GM19328 (cell line): ENCODE measurements at regions not wholly inside any gene's neighbourhood (a gene's known extent, or its start where the extent isn't known, plus 50 kb on each side); places are given as distances from the start of the nearest gene placed in this dataset.

Experiments used
- ATAC-seq: cut with Tn5 transposase; IDR thresholded peaks from one replicate; pipeline ENCODE4 v1.9.1; 2021; ENCODE audit warnings: mild to moderate bottlenecking, moderate library complexity; ENCODE audit not compliant: unreplicated experiment

DNA sequence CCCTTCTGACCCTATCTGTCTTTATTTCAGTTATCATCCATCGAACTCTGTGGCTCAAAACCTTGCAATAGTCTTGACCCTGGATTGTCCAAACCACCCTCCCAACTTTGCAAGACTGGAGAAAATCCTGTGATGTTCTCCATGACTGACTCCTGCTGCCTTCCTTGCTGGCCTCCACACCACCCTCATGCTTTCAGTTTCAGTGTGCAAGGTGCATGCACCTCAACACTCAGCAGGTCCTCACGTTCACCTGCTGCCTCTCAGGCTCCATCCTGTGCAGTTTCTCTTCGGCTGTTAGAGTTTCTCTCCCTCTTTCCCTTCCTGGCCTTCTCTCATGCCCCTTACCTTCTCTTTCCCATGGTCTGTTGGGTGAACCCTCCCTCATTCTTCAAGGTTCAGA lies 59.4 kb upstream of the ASIC2 start:
- ATAC-seq, result no peak

DNA sequence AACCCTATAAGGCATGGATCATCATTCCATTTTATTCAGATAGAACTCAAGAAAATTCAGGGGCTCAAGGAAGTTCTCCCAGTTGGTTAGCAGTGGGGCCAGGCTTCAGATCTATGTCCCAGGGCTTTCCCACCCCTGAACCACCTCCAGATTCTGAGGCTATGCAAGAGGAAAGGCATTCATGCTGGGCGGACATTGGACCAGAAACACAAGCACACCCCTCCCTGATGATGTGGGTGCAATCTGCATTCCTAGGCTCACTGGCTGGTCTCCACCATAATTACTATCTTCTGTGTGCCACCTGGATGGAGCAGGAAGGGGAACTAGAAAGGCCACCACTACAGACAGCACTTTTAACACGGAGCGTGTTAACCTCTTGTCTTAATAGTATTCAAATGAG lies 63.2 kb upstream of the ASIC2 start:
- no peak for ATAC-seq

DNA sequence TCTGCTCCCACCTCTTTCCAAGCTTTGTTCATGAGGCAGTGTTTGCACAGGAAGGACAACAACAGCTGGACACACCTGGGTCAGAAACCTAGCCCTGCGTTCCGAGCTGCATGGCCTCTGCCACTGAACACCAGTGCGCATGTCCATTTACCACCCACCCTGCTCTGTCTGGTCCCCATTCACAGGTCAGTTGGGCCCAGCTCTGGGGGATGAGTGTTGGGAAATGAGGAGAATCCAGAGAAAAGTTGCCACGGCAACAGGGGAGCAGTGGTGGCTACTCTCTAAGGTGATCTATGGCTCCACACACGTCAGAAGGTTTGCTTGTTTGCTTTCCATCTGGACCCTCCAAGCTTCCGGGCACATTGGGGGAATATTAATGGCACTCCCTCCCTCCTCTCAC lies 70.4 kb upstream of the ASIC2 start:
- ATAC-seq, result no peak

DNA sequence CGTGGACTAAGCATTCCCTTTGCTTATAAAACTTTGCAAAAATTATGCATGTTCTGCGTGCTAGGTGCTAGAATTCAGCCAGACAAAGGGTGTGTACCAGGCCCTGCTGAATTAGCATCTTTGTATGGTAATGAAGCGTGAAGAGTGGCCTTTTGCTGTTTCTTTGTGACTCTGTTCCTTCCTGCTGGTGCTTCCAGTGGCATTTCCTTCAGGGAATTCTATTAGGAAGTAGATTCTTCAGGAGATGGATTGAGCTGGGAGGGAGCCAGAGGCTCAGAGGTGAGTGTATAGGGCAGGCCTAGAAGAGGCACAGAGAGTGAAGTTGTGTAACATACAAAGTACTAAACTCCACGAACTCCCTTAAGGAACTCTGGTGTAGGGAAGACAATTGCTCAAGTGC lies 73.9 kb upstream of the ASIC2 start:
- no peak for ATAC-seq

DNA sequence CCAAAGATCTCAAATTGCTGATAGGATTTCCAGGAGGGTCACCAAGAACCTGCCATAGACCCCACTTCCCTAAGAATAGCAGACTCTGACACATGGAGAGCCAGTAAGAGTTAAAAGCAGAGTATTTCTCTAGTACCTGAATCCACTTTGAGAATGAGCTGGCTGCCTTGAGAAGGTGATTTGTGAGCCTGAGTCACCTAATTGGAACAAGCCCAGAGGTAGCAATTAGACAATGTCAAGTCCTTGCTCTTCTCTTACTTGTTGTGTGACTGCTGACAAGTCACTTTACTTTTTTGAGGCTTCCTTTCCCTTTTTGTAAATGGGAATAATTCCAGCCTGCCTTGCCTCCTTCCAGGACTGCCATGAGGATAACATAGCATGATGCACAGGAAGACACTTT lies 76.1 kb upstream of the ASIC2 start:
- ATAC-seq, result no peak

DNA sequence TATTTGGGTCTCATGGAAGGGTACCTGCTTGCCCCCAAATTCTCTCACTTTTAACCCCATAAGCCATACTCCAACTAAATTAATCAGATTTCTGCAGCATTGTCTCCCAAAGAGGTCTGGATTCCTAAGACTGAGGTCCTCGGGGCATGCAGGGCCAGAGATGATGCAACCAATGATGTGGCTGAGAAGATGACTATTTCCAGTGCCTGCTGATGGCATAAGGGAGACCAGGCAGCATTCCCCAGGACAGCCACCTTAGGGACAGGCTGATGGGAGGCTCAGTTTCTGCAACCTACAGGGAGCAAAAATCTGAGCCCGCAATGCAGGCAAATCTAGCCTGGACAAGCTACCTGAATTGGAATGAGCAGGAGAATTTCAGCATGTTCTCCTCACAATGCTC lies 76.8 kb upstream of the ASIC2 start:
- ATAC-seq, result no peak

DNA sequence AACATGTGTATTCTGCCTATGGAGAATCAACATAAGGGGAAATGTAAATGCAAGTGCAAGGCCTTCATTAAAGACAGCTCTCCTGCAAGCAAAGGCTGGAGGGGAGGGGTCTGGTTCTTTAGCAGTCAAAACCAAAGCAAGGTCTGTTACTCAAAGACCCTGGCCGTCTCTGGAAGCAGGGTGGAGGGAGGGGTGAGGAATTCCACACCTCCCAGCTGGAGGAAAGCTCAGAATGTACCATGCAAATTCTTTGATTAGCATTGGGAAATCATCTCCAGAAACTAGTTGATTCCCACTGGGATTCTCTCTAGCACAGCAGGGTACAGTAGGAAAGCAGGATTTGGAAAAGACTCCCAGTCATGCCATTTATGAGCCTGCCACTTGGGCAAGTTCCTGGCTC lies 77.3 kb upstream of the ASIC2 start:
- ATAC-seq, result no peak

DNA sequence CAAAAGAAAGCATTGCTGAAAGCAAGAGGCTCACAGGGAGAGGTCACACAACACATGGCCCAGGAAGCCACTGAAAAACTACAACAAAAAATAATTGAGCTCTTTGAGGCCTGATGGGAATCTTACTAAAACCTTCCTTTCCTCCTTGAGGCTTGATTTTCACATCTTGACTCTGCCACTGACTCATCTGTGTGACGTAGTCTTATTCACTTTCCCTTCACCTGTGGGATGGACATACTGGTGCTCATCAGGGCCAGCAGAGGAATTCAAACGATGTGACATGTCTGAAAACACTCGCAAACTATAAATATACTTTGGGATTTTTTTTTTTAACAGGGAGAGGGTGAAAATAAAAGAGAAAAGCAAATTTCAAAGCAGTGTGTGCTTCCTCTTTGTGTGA lies 78.3 kb upstream of the ASIC2 start:
- ATAC-seq, result no peak

DNA sequence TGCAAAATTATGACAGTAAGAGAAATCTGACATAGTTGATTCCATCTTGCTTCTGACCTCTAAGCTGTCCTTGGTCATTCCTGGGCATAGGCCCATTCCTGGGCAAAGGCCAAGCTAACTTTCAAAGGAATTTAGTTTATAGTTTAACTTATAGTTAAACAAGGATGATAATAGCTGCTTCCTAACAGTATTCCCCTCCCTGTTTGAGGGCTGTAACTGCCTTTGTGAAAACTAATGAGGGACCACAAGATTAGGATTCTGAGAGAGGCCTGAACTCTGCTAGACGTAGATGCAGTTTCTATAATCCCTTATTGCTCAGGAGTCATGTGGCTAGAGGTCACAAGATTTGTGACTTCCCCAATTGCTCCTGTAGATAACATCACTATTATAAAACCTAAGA lies 80.2 kb upstream of the ASIC2 start:
- ATAC-seq, result no peak

DNA sequence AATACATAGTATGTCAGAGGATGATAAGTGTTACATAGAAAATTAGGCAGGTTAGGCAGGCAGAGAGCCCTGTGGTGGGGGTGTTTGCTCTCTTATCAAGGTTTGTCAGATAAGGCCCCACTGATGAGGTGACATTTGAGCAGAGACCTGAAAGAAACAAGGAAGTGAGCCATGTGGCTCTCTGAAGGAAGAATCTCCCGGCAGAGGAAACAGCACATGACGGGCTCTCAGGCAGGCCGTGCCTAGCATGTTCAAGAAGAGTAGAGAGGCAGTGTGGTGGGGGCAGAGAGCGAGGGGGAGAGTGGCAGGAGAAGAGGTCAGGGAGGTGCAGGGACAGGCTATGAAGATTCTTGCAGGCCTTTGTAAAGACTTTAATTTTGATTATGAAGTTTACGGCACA lies 82.0 kb upstream of the ASIC2 start:
- ATAC-seq, result no peak

DNA sequence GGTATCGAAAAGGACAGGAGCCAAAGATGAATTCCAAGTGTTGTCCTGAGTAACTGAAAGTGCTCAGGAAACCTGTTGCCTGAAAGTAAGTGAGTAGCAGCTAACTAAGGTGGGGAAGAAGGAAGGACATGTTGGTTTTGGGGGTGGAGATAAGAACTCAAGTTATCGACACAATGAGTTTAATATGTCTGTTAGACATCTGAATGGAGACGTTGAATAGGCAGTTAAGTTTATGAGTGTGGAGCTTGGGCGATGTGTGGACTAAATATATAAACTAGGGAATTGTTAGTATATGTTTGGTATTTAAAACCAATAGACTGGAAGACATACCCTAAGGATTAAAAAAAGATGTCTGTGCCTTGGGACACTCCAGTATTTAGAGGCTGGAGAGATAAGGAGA lies 82.7 kb upstream of the ASIC2 start:
- no peak for ATAC-seq

DNA sequence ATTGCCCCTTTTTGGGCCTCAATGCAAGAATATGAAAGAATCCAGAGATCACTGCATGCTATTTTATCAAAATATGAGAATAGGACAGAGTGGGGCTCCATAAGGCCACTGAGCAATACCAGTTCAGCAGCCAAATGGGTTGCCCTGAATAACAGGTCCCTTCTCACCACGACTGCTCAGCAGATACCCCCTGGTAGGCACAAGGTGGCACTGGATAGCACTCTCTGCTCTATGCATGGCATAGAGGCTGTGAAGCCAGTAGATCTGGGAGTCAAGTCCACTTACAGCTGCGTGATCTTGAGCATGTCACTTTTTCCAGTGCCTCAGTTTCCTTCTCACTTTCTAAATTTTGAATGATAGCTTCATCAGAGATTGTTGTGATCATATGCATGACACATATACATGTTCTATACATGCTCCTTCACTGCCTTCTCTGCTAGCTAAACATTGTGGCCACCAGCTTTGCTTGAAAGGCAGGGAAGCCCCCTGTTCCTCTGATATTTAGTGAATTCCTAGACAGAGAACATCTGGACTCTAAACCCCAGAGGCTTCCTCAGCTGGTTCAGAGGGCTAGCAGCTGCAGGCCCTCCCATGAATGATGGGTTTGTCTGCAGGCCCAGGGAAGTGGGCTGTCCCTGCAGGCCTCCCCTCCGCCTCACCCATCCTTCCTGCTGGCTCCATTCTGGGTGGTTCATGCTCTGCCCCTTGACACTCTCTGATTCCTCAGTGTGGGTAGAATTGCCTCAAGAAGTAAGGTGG lies 84.9 kb upstream of the ASIC2 start:
- no peak for ATAC-seq

DNA sequence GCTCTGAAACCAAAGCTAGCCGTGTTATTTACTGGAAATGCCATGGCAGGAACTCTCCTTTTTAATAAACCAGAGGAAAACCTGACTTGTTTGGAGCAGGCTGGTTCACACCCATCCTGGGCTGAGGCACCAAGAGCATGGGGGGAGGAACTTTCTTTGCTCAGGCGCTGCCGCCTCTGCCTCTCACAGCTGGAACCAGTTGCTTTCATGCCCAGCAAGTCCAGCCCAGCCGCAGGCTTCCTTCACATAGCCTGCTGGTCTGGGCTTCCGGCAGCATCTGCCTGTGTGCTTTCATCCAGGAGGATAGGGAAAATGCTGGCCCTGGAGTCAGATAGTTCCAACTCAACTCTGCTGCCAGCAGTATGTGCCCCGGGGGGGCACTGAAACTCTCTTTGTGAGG lies 88.1 kb upstream of the ASIC2 start:
- ATAC-seq, result no peak

DNA sequence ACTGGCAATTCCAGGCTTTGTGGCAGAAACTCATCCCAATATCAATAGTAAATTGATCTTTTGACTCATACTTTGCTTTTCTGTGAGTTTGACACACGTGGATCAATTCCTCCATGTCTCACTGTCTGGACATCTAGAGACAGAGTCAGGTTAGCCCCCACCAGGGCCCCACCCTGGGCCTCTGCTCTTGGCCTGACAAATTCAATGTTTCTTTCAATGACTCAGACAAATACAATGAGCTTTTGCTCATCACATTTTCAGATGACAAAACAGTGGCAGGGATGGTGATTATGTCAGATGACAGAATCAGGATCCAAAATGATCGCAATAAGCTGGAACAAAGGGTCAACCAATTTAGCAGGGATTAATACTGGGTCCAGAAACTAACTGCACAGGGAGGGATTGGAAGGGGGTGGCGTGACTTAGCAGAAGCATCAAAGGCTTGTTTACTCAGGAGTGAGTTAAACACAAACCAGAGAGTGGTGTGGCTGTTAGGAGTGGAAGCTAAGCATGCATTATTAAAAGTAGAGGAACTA lies 90.5 kb upstream of the ASIC2 start:
- no peak for ATAC-seq

DNA sequence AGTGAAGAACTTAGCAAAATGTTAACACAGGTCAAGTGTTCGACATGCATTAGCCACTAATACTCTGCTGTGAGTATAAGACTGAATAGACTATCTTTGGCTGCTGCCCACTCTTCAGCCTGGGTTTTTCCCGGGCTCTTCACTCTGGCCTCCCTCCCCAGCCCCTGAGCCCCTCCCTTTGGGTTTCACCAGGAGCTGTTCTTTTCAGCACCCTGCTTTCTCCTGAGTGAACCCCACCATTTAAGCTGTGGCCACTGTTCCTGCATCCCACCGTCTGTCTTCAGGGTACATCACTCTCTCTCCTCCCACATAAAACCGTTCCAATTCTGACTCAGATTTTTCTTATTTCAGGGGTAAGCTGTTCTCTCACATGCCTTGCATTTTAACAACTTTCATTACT lies 92.0 kb upstream of the ASIC2 start:
- no peak for ATAC-seq

DNA sequence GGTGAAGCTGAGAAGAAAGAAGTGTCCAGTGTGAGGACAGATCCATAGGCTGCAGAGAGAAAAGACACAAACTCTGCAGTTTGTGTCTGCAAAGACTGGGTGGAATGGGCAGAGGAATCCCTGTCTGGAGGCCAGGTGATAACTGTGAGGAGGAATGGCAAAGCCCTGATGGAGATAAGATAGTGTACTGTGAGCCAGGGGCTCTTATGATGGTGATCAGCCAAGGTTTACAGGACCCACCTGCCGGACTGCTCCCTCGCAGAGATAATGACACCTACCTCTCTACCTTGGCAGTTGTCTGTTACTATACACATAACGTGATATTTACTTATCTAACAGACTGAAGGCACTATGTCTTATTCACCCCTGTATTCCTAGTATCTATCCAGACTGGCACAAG lies 92.6 kb upstream of the ASIC2 start:
- ATAC-seq, result no peak

DNA sequence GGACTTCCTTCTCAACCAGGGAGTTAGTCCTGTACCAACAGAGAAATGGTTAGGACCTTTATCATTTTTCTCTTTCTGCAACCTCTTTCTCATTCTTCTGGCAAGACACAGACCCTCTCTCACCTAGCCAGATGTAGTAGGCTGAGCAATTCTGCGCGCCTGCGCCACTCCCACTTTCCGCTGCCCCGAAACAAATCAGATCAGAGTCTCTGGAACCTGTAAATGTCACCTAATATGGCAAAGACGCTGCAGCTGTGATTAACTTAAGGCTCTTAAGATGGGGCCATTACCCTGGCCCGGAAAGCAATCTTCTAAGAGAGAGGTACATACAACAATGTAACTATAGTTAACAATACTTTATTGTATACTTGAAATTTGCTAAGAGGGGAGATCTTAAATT lies 94.3 kb upstream of the ASIC2 start:
- ATAC-seq, result no peak

DNA sequence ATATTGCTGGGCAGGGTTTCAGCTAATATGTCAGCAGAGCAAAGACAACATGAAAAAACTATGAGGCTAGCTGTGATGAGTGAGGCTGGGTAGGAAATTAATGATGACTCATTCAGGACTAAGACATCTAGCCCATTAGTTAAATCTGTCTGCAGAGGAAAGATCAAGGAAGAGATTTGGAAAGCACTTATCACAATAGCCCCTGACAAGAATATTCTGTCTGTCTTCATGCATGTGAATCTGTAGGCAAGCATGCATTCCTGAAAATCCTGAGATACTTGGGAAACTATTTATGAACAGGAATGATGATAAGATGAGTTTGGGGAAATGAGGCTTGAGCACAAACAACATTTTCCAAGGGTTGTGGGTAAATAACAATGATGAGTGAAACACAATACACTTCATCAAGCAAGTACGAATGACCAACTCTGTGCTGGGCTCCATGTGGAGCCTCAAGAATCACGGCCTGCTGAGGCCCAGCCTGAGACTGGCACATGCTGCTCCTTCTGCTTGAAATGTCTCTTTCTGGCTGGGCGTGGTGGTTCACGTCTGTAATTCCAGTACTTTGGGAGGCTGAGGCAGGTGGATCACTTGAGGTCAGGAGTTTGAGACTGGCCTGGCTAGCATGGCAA lies 96.5 kb upstream of the ASIC2 start:
- ATAC-seq, result no peak

DNA sequence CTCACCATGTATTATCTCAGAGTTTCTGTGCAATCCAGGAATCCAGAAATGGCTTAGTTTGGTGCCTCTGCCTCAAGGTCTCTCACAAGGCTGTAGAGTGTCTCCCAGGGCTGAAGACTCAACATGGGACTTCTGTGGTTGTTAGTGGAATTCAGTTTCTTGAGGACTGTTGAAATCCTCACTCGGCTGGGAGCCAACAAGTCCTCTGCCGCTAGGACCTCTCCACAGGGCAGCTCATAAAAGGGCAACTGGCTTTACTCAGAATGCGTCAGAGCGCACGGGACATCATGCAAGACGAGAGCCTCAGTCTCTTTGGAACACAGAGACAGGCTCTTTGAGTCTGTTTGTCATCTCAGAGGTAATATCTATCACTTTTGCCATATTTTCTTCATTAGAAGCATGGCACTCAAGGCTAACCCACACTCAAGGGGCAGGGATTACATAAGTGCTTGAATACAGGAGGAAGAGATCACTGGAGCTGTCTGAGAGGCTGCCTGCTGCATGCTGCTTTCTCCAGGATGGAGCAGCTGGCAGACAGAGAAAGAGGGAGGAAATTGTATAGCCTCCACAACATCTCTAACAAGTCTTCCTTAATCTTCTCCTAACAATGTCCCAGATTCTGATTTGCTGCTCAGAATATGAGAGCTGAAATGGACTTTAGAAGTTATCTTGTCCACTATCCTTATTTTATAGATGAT lies 97.5 kb upstream of the ASIC2 start:
- ATAC-seq, result no peak

DNA sequence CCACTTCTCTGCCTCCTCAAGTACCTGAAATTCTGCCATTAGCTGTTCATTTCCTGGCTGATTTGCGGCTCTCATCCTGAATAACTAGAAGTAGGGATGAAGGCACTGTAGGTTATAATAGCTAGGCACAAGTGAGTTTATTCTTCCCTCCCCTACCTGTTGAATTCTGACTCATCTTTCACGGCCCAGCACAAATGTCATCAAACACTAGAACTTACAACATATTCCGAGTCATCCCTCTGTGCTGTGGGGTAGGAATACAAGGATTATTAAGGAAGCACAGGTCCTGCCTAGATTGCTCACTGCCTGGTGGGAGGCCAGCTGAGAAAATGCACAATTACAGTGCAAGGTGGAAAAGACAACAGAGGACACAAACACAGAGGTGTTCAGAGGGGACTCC lies 103.7 kb upstream of the ASIC2 start:
- ATAC-seq, result no peak

DNA sequence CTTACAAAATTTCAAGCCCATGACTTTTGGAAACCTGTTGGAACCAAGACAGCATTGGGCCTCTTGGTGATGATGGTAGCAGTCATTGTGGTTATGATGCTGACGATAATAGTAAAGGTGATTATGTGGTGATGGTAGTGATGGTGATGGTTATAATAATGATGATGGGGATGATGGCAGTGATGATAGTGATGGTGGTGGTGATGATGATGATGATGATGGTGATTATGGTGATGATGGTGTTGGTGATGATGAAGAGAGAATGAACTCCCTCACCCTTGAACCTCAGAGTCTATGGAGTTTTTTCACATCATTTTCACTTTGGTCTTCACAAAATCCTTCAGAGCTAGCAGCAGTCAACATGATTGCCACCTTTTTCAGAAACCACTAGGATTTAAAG lies 105.3 kb upstream of the ASIC2 start:
- no peak for ATAC-seq

DNA sequence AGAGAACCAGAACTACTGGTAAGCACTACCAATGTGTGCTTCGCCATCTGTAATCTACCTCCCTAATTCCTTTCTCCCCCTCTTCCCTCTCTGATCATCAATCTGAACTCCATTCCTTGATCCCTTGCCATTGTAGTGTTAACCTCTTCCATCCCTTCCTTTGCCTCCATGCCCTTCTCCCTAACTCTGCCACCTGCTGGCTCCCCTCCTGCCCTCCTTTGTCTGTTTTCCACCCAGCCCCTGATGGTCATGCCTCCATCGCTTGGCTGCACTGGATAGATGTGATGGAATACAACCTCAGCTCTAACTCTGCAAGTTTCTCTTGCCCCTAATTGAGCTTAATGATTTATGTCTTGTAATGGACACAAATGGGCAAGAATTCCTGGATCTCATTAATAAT lies 108.2 kb upstream of the ASIC2 start:
- ATAC-seq, result no peak
